Tibial nerve (tissue), 4 donors: ENCODE measurements at regions not wholly inside any gene's neighbourhood (a gene's known extent, or its start where the extent isn't known, plus 50 kb on each side); places are given as distances from the start of the nearest gene placed in this dataset.

Source experiments
- DNase-seq, 2 donors: peaks; one replicate each; pipeline ENCODE4 v3.0.0-alpha.2; 2019; ENCODE audit warnings: low spot score in 2 of 2
- H3K27ac ChIP-seq, 4 donors: fragments of 200-600 bp; sonication (generic) in 3 of 4; one replicate each; pipeline ENCODE4 v1.5.1; 2017 to 2019; ENCODE audit warnings: mild to moderate bottlenecking in 1 of 4
- H3K27me3 ChIP-seq, 2 donors: fragments of 200-600 bp; sonication (generic) in 1 of 2; one replicate each; pipeline versions ENCODE4 v1.5.1 to v1.6.0; 2017 to 2019
- H3K36me3 ChIP-seq, 3 donors: fragments of 200-600 bp; sonication (generic); one replicate each; pipeline ENCODE4 v1.5.1; 2018 to 2019
- H3K4me1 ChIP-seq, 4 donors: fragments of 200-600 bp; sonication (generic) in 3 of 4; one replicate each; pipeline ENCODE4 v1.5.1; 2017 to 2019
- H3K4me3 ChIP-seq, 4 donors: fragments of 200-600 bp; sonication (generic) in 3 of 4; one replicate each; pipeline ENCODE4 v1.5.1; 2017 to 2019; ENCODE audit warnings: mild to moderate bottlenecking in 1 of 4, moderate library complexity in 1 of 4
- H3K9me3 ChIP-seq, 4 donors: fragments of 200-600 bp; sonication (generic) in 3 of 4; one replicate each; pipeline ENCODE4 v1.5.1; 2017 to 2019
- EP300 ChIP-seq, 2 donors: sonication (generic); formaldehyde crosslinking; IDR thresholded peaks; one replicate each; pipeline ENCODE4 v1.6.1; 2017; ENCODE audit warnings: antibody characterized with exemption in 2 of 2, mild to moderate bottlenecking in 1 of 2
- POLR2A ChIP-seq, 2 donors: fragments of 450-650 bp; IDR thresholded peaks; one replicate each; pipeline ENCODE4 v1.6.1; 2017; ENCODE audit warnings: antibody characterized with exemption in 2 of 2, mild to moderate bottlenecking in 2 of 2, moderate library complexity in 2 of 2
- WGBS, 2 donors: methylation state at CpG; one replicate each; pipeline ENCODE4 v1.1.5; 2018; 5-methylcytosine and 5-hydroxymethylcytosine counted together
- TF ChIP-seq, protein P1 (sequence below), 5 experiments: fragments of 200-600 bp in 3 of 5; fragments of 450-650 bp in 2 of 5; sonication (generic) in 3 of 5; IDR thresholded peaks; one replicate each; pipeline ENCODE4 v1.5.1; 2016 to 2019; ENCODE audit warnings: antibody characterized with exemption in 5 of 5, mild to moderate bottlenecking in 3 of 5, moderate library complexity in 2 of 5

DNA sequence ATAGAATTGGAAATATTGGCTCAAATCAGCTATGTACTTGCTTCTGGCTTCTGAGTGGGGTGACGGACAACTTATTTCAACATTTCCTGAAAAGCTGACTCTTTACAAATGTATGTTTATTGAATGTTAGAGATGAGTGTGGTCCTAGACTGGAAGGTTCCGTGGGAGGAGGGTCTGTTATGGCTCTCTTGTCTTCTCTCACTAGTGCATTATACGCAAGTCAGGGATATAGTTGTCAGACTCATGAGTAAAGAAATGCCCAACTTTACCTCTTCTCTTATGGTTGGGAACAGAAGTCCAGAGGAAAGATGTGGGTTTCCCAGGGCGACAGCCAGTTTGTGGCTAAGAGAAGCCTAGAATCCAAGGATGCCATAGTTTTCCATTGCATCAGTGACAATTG lies 839.3 kb upstream of the WWC1 start:
- Histone ChIP-seq H3K27me3 (no peaks in the 10 kb centered on the region), H3K27ac (no peak overlapping the region), H3K9me3 (no peaks in the 10 kb centered on the region), H3K4me3 (no peak overlapping the region), H3K4me1 (no peaks in the 10 kb centered on the region), H3K36me3 (no peaks in the 10 kb centered on the region)
- TF ChIP-seq, protein P1, sequence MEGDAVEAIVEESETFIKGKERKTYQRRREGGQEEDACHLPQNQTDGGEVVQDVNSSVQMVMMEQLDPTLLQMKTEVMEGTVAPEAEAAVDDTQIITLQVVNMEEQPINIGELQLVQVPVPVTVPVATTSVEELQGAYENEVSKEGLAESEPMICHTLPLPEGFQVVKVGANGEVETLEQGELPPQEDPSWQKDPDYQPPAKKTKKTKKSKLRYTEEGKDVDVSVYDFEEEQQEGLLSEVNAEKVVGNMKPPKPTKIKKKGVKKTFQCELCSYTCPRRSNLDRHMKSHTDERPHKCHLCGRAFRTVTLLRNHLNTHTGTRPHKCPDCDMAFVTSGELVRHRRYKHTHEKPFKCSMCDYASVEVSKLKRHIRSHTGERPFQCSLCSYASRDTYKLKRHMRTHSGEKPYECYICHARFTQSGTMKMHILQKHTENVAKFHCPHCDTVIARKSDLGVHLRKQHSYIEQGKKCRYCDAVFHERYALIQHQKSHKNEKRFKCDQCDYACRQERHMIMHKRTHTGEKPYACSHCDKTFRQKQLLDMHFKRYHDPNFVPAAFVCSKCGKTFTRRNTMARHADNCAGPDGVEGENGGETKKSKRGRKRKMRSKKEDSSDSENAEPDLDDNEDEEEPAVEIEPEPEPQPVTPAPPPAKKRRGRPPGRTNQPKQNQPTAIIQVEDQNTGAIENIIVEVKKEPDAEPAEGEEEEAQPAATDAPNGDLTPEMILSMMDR (IDR thresholded peaks at IDR 0.05) = no peak
- TF ChIP-seq EP300 (IDR thresholded peaks at IDR 0.05) (no peak), POLR2A (IDR thresholded peaks at IDR 0.05) (no peak)
- 91 to 93% methylated on average over 4 of the region's 4 CpGs for WGBS, 2 donors
- no peak for DNase-seq

DNA sequence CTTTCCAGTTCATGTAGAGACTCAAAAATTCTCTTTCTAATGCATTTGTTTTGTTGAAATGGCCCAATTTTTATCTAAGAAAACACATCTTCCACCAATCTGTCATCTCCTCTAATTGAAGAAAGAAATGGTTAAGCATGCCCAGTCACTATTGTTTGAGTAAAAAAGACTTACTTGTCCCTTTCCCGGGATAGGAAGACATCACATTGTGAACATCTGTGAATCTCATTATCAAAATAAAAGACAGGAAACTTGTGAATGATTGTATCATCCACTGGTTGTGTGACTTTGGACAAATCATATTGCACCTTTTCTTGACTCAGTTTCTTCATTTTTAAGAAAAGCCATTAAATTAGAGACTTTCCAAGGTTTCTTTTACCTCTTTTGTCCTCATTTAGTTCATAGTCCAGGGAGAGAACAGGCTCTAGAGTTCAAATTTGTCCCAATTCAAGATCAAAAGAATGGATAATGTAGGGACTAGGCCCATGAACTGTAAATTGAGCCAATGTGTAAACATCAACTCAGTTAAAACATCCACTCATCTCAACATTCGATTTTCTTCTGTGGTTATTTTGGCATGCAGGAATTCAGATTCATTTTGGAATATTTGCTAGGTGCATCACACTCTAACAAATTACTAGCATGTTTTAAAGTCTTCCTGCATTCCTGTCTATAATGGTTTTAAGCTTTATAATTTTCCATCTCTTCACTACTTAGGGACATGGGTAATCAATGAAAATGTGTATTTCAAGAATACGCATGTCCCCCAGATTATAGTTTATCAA lies 838.0 kb upstream of the WWC1 start:
- H3K4me3 ChIP-seq = no peak overlapping the region
- WGBS, 2 donors = 57 to 67% methylated on average over 3 of the region's 3 CpGs

DNA sequence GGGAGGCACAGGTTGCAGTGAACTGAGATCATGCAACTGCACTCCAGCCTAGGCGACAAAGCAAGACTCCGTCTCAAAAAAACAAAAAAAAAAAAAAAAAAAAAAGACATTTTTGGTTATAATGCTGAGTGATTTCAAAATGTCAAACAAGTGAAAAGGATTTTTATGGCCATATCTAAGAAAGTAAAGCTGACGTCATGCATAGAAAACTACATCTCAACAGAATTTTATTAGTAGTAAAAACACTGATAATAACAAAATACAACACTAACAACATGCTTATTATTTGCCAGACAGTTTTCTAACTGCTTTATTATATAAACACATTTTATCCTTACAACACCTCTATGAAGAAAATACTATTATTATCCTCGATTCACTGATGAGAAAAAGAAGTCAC lies 833.0 kb upstream of the WWC1 start:
- no peaks in the 10 kb centered on the region for H3K27me3 ChIP-seq
- 67 to 80% methylated on average over 4 of the region's 4 CpGs for WGBS, 2 donors
- TF ChIP-seq EP300 (IDR thresholded peaks at IDR 0.05) (no peak), POLR2A (IDR thresholded peaks at IDR 0.05) (no peak)
- TF ChIP-seq, protein P1 (IDR thresholded peaks at IDR 0.05) = no peak
- H3K36me3 ChIP-seq = no peaks in the 10 kb centered on the region
- H3K4me3 ChIP-seq = no peak overlapping the region
- H3K4me1 ChIP-seq = no peaks in the 10 kb centered on the region
- no peak overlapping the region for H3K27ac ChIP-seq
- H3K9me3 ChIP-seq = peaks cover 0 to 12% (median 0%) of the 10 kb centered on the region in 4 donors
- no peak for DNase-seq

More for the DNA sequence above, 838.0 kb upstream of the WWC1 start:
- no peaks in the 10 kb centered on the region for H3K4me1 ChIP-seq
- no peaks in the 10 kb centered on the region for H3K27me3 ChIP-seq
- no peaks in the 10 kb centered on the region for H3K36me3 ChIP-seq
- no peak for DNase-seq
- H3K27ac ChIP-seq = no peak overlapping the region
- TF ChIP-seq EP300 (IDR thresholded peaks at IDR 0.05) = no peak
- TF ChIP-seq, protein P1 (IDR thresholded peaks at IDR 0.05) = no peak
- no peak for TF ChIP-seq POLR2A (IDR thresholded peaks at IDR 0.05)
- H3K9me3 ChIP-seq = no peaks in the 10 kb centered on the region

DNA sequence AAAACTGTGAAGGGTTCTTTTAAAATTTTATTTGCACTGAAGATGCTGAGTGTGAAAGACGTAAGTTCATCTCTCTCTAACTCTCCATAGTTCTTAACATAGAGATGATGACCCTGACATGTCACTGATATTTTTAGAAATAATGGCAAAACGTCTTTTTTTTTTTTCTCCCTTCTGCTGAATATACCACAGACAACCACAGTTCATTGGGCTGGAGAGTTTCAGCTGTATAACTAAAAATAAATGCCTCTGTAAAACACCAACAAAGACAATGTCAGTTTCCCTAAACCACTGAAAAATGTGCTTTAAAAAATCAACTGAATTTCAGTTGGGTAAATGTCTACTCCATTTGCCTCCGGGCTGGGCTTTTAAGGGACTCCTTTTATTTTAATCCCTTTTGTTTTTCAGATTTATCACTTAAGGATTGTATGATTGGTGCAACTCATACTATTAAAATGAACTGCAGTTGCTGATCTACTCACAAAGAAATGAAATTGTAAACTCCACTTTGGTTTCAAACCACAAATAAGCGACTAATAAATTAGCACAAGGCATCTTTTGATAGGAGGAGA lies 830.9 kb upstream of the WWC1 start:
- Histone ChIP-seq H3K4me1 (no peaks in the 10 kb centered on the region), H3K27me3 (no peaks in the 10 kb centered on the region), H3K27ac (no peak overlapping the region), H3K36me3 (no peaks in the 10 kb centered on the region), H3K4me3 (no peak overlapping the region), H3K9me3 (peaks cover 0 to 12% (median 0%) of the 10 kb centered on the region in 4 donors)
- 39 to 40% methylated on average over 4 of the region's 4 CpGs for WGBS, 2 donors
- no peak for DNase-seq
- TF ChIP-seq EP300 (IDR thresholded peaks at IDR 0.05) = no peak
- no peak for TF ChIP-seq POLR2A (IDR thresholded peaks at IDR 0.05)
- TF ChIP-seq, protein P1 (IDR thresholded peaks at IDR 0.05) = no peak

DNA sequence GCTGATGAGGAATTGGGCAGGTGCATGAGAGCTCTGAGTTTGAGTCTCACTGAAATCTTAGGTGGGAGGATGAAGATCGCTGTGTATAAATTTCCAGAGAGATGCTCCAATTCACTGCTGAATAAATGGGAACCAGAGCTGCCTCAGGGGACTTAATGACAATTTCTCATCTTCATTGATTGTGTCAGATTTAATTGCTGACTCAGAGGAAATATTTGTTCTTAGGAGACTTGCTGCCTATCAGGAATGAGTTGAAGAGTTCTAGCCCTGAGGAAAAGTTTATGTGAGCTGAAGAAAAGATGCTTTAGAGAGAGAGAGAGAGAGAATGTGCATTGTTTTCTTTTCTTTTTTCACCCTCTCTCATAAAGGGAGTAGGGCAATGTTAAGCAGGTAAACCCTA lies 827.5 kb upstream of the WWC1 start:
- H3K9me3 ChIP-seq = peaks cover 0 to 12% (median 0%) of the 10 kb centered on the region in 4 donors
- H3K27ac ChIP-seq = no peak overlapping the region
- no peaks in the 10 kb centered on the region for H3K4me1 ChIP-seq
- no peak for DNase-seq
- H3K4me3 ChIP-seq = no peak overlapping the region
- H3K36me3 ChIP-seq = no peaks in the 10 kb centered on the region
- H3K27me3 ChIP-seq = no peaks in the 10 kb centered on the region
- WGBS, 2 donors = 83 to 95% methylated on average over 1 of the region's 1 CpG
- no peak for TF ChIP-seq POLR2A (IDR thresholded peaks at IDR 0.05)
- TF ChIP-seq, protein P1 (IDR thresholded peaks at IDR 0.05) = no peak
- no peak for TF ChIP-seq EP300 (IDR thresholded peaks at IDR 0.05)
